ENCODE measurements at regions not wholly inside any gene's neighbourhood (a gene's known extent, or its start where the extent isn't known, plus 50 kb on each side); places are given as distances from the start of the nearest gene placed in this dataset.

- DNase-seq: no peak
These were observed 2171.4 kb downstream of the LRRC4C start for GRCh38 chr11:39288011-39288410.

GRCh38 chr11:39268176-39268690 is 2191.2 kb downstream of the LRRC4C start:
- no peak for DNase-seq

GRCh38 chr11:39255648-39256047 is 2203.8 kb downstream of the LRRC4C start:
- DNase-seq: no peak

- no peak for DNase-seq
These were observed 2209.7 kb downstream of the LRRC4C start for GRCh38 chr11:39249566-39250365.

GRCh38 chr11:39247570-39248137 is 2211.8 kb downstream of the LRRC4C start:
- no peak for DNase-seq

- DNase-seq: no peak
These were observed 2219.9 kb downstream of the LRRC4C start for GRCh38 chr11:39239553-39239952.

- DNase-seq: no peak
These were observed 2222.5 kb downstream of the LRRC4C start for GRCh38 chr11:39236916-39237315.

GRCh38 chr11:39221550-39222138 is 2237.8 kb downstream of the LRRC4C start:
- no peak for DNase-seq

GRCh38 chr11:39220501-39221230 is 2238.8 kb downstream of the LRRC4C start:
- no peak for DNase-seq

- DNase-seq: no peak
These were observed 2239.4 kb downstream of the LRRC4C start for GRCh38 chr11:39220069-39220468.

- DNase-seq: no peak
These were observed 2249.5 kb downstream of the LRRC4C start for GRCh38 chr11:39209981-39210380.

- DNase-seq: no peak
These were observed 2254.0 kb downstream of the LRRC4C start for GRCh38 chr11:39205236-39205995.

GRCh38 chr11:39192671-39193070 is 2266.8 kb downstream of the LRRC4C start:
- DNase-seq: no peak

- DNase-seq: no peak
These were observed 2268.7 kb downstream of the LRRC4C start for GRCh38 chr11:39190751-39191150.

GRCh38 chr11:39177678-39178077 is 2281.8 kb downstream of the LRRC4C start:
- DNase-seq: no peak

GRCh38 chr11:39174965-39175364 is 2284.5 kb downstream of the LRRC4C start:
- DNase-seq: no peak

GRCh38 chr11:39174196-39174595 is 2285.3 kb downstream of the LRRC4C start:
- DNase-seq: no peak

GRCh38 chr11:39165021-39165420 is 2294.4 kb downstream of the LRRC4C start:
- DNase-seq: no peak

GRCh38 chr11:39149214-39149613 is 2310.2 kb downstream of the LRRC4C start:
- no peak for DNase-seq

GRCh38 chr11:39145346-39145745 is 2314.1 kb downstream of the LRRC4C start:
- no peak for DNase-seq

- no peak for DNase-seq
These were observed 2314.9 kb downstream of the LRRC4C start for GRCh38 chr11:39144351-39145130.

- DNase-seq: no peak
These were observed 2319.9 kb downstream of the LRRC4C start for GRCh38 chr11:39139581-39139980.
